K562 (cell line): ENCODE measurements at regions not wholly inside any gene's neighbourhood (a gene's known extent, or its start where the extent isn't known, plus 50 kb on each side); places are given as distances from the start of the nearest gene placed in this dataset.
A peak's percentile ranks its signal among the peaks of the same experiment; 100 is the strongest.

Source experiments
- CBFA2T2 ChIP-seq: fragments of 450-650 bp; conservative IDR thresholded peaks from 2 replicates; pipeline ENCODE4 v1.6.1; 2017; ENCODE audit warnings: mild to moderate bottlenecking
- CC2D1A ChIP-seq: fragments of 450-650 bp; IDR thresholded peaks from 2 replicates; pipeline ENCODE4 v1.6.1; 2017; ENCODE audit warnings: mild to moderate bottlenecking
- CCNT2 ChIP-seq: IDR thresholded peaks from 2 replicates; pipeline ENCODE4 v1.6.1; 2011; ENCODE audit warnings: borderline replicate concordance, low read depth, mild to moderate bottlenecking, moderate library complexity, mixed read lengths, low read length; ENCODE audit not compliant: insufficient read length; ENCODE audit errors: extremely low read depth
- CXXC5 ChIP-seq: fragments of 250-450 bp; sonication (Bioruptor Pico); IDR thresholded peaks from 2 replicates; pipeline ENCODE4 v1.8.0; 2022; ENCODE audit warnings: inconsistent platforms, mild to moderate bottlenecking, moderate library complexity
- EHMT2 ChIP-seq: fragments of 450-650 bp; IDR thresholded peaks from 2 replicates; pipeline ENCODE4 v1.6.1; 2018; ENCODE audit warnings: antibody characterized with exemption
- FOSL1 ChIP-seq: fragments of 200-800 bp; sonication (Bioruptor generic); conservative IDR thresholded peaks from 2 replicates; pipeline ENCODE4 v1.6.1; 2016; ENCODE audit warnings: missing genetic modification characterization, missing compliant biosample characterization
- FOXJ2 ChIP-seq: fragments of 200-800 bp; sonication (Bioruptor generic); IDR thresholded peaks from 2 replicates; pipeline ENCODE4 v1.6.1; 2016; ENCODE audit warnings: missing genetic modification characterization, missing compliant biosample characterization
- HDAC3 ChIP-seq: fragments of 450-650 bp; IDR thresholded peaks from 2 replicates; pipeline ENCODE4 v1.6.1; 2018; ENCODE audit warnings: borderline replicate concordance, mild to moderate bottlenecking, moderate library complexity; ENCODE audit not compliant: partially characterized antibody
- LEF1 ChIP-seq: fragments of 450-650 bp; IDR thresholded peaks from 2 replicates; pipeline ENCODE4 v1.6.1; 2016; ENCODE audit warnings: mild to moderate bottlenecking
- MTF1 ChIP-seq: fragments of 250-450 bp; sonication (Bioruptor Pico); IDR thresholded peaks from 2 replicates; pipeline ENCODE4 v1.9.0; 2021; ENCODE audit warnings: moderate library complexity, mild to moderate bottlenecking, inconsistent platforms, borderline replicate concordance
- NR2C1 ChIP-seq, 2 experiments: fragments of 450-650 bp; IDR thresholded peaks; 2 replicates each; pipeline ENCODE4 v1.6.1; 2017; ENCODE audit warnings: mild to moderate bottlenecking in 2 of 2, antibody characterized with exemption in 1 of 2, inconsistent platforms in 1 of 2, missing compliant biosample characterization in 1 of 2, missing genetic modification characterization in 1 of 2
- RBM25 ChIP-seq: fragments of 200-400 bp; formaldehyde crosslinking; IDR thresholded peaks from 2 replicates; pipeline ENCODE4 v1.6.1; 2018; ENCODE audit warnings: low read length, low read depth, moderate library complexity; ENCODE audit not compliant: severe bottlenecking
- SMARCA4 ChIP-seq: fragments of 450-650 bp; IDR thresholded peaks from 2 replicates; pipeline ENCODE4 v1.6.1; 2016
- SMARCE1 ChIP-seq: fragments of 450-650 bp; IDR thresholded peaks from 2 replicates; pipeline ENCODE4 v1.7.1; 2016; ENCODE audit warnings: mild to moderate bottlenecking
- SREBF1 ChIP-seq: fragments of 150-350 bp; IDR thresholded peaks from 2 replicates; pipeline ENCODE4 v1.6.1; 2014; ENCODE audit warnings: antibody characterized with exemption, low read depth, low read length, borderline replicate concordance
- TAL1 ChIP-seq: fragments of 450-650 bp; IDR thresholded peaks from 2 replicates; pipeline ENCODE4 v1.6.1; 2016; ENCODE audit warnings: mild to moderate bottlenecking
- ZBTB7A ChIP-seq: IDR thresholded peaks from 2 replicates; pipeline ENCODE4 v1.6.1; 2011; ENCODE audit warnings: low read depth, mild to moderate bottlenecking, low read length, moderate library complexity, borderline replicate concordance; ENCODE audit not compliant: control insufficient read depth
- ZFP36 ChIP-seq: fragments of 150-350 bp; IDR thresholded peaks from 2 replicates; pipeline ENCODE4 v1.6.1; 2018; ENCODE audit warnings: low read length, low read depth; ENCODE audit not compliant: partially characterized antibody
- ZFPM2 ChIP-seq: fragments of 250-450 bp; sonication (Bioruptor Pico); IDR thresholded peaks from 2 replicates; pipeline ENCODE4 v1.5.1; 2022; ENCODE audit warnings: mild to moderate bottlenecking
- ZNF311 ChIP-seq: fragments of 250-450 bp; sonication (Bioruptor Pico); IDR thresholded peaks from 2 replicates; pipeline ENCODE4 v1.4.0; 2020; ENCODE audit warnings: mild to moderate bottlenecking, moderate library complexity
- ZNF316 ChIP-seq: fragments of 450-650 bp; IDR thresholded peaks from 2 replicates; pipeline ENCODE4 v1.6.1; 2016
- ZNF644 ChIP-seq: fragments of 200-800 bp; sonication (Bioruptor generic); IDR thresholded peaks from 2 replicates; pipeline ENCODE4 v1.6.1; 2016; ENCODE audit warnings: low read depth, missing genetic modification characterization, missing compliant biosample characterization
- TF ChIP-seq, protein P1 (sequence below): sonication (generic); formaldehyde crosslinking; IDR thresholded peaks from 2 replicates; pipeline ENCODE4 v1.8.0; 2022; ENCODE audit warnings: missing genetic modification reagents, mild to moderate bottlenecking, borderline replicate concordance
- TF ChIP-seq, protein P2 (sequence below): sonication (generic); formaldehyde crosslinking; IDR thresholded peaks from 2 replicates; pipeline ENCODE4 v1.8.0; 2022; ENCODE audit warnings: mild to moderate bottlenecking, missing genetic modification reagents
- TF ChIP-seq, protein P3 (sequence below): fragments of 450-650 bp; IDR thresholded peaks from 2 replicates; pipeline ENCODE4 v1.6.1; 2016; ENCODE audit warnings: low read depth, mild to moderate bottlenecking, moderate library complexity
- TF ChIP-seq, protein P4 (sequence below): sonication (generic); IDR thresholded peaks from 2 replicates; pipeline ENCODE4 v1.6.1; 2016

DNA sequence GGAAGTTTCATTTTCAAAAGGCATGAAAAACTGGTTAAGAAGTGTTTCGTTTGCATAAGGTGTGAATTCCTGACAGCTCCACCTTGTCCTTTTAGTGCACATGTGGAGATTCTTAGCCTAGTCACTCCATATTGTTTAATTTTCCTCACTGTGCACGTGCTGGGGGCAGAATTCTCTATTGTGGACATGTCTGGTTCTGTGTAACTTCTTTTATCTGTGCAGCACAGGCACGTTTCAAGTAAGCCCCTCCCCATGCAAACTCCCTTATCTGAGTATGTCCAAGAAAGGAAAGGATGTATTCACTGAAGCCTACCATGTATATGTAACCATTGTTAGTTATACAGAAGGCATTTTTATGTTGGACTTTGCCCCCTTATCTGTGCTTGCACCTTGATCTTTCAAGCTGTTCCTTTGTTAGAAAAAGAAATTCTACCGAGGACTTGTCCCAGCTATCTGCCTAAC is 1346.3 kb downstream of the REEP3 start (continued):
- 0 out of 2 replicates have a peak, but pooled peaks have one; percentile 14 for TF ChIP-seq NR2C1 (IDR thresholded peaks at IDR 0.05)
- TF ChIP-seq NR2C1 (tag; IDR thresholded peaks at IDR 0.05) = peak; percentile 73; the same call in 1 of the 2 replicates
- no peak for TF ChIP-seq ZFP36
- TF ChIP-seq CCNT2 = peak; percentile 68
- peak; percentile 79 for TF ChIP-seq SMARCA4
- TF ChIP-seq ZNF644 (tag) = peak; percentile 56; the same call in 1 of the 2 replicates
- TF ChIP-seq, protein P1, sequence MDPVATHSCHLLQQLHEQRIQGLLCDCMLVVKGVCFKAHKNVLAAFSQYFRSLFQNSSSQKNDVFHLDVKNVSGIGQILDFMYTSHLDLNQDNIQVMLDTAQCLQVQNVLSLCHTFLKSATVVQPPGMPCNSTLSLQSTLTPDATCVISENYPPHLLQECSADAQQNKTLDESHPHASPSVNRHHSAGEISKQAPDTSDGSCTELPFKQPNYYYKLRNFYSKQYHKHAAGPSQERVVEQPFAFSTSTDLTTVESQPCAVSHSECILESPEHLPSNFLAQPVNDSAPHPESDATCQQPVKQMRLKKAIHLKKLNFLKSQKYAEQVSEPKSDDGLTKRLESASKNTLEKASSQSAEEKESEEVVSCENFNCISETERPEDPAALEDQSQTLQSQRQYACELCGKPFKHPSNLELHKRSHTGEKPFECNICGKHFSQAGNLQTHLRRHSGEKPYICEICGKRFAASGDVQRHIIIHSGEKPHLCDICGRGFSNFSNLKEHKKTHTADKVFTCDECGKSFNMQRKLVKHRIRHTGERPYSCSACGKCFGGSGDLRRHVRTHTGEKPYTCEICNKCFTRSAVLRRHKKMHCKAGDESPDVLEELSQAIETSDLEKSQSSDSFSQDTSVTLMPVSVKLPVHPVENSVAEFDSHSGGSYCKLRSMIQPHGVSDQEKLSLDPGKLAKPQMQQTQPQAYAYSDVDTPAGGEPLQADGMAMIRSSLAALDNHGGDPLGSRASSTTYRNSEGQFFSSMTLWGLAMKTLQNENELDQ = no peak
- no peak for TF ChIP-seq ZBTB7A
- TF ChIP-seq ZFPM2 (CRISPR knock-in tag) = no peak
- TF ChIP-seq CXXC5 (CRISPR knock-in tag) = 0 out of 2 replicates have a peak, but pooled peaks have one; percentile 30
- TF ChIP-seq LEF1 = peak; percentile 77
- TF ChIP-seq TAL1 = peak; percentile 95
- peak; percentile 80 for TF ChIP-seq CC2D1A
- TF ChIP-seq ZNF316 = no peak
- no peak for TF ChIP-seq SREBF1
- TF ChIP-seq, protein P2, sequence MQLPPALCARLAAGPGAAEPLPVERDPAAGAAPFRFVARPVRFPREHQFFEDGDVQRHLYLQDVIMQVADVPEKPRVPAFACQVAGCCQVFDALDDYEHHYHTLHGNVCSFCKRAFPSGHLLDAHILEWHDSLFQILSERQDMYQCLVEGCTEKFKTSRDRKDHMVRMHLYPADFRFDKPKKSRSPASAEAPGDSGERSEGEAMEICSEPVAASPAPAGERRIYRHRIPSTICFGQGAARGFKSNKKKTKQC (CRISPR knock-in tag) = no peak
- TF ChIP-seq RBM25 = no peak
- TF ChIP-seq ZNF311 (CRISPR knock-in tag) = 0 out of 2 replicates have a peak, but pooled peaks have one; percentile 27
- no peak for TF ChIP-seq MTF1
- TF ChIP-seq FOSL1 = peak; percentile 80
- peak; percentile 86 for TF ChIP-seq EHMT2
- TF ChIP-seq CBFA2T2 = peak; percentile 93
- peak; percentile 39; the same call in 1 of the 2 replicates for TF ChIP-seq FOXJ2 (tag)
- TF ChIP-seq, protein P3, sequence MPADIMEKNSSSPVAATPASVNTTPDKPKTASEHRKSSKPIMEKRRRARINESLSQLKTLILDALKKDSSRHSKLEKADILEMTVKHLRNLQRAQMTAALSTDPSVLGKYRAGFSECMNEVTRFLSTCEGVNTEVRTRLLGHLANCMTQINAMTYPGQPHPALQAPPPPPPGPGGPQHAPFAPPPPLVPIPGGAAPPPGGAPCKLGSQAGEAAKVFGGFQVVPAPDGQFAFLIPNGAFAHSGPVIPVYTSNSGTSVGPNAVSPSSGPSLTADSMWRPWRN = peak; percentile 74
- TF ChIP-seq, protein P4, sequence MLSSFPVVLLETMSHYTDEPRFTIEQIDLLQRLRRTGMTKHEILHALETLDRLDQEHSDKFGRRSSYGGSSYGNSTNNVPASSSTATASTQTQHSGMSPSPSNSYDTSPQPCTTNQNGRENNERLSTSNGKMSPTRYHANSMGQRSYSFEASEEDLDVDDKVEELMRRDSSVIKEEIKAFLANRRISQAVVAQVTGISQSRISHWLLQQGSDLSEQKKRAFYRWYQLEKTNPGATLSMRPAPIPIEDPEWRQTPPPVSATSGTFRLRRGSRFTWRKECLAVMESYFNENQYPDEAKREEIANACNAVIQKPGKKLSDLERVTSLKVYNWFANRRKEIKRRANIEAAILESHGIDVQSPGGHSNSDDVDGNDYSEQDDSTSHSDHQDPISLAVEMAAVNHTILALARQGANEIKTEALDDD = peak; percentile 71
- peak; percentile 81; the same call in 1 of the 2 replicates for TF ChIP-seq SMARCE1
- TF ChIP-seq HDAC3 = peak; percentile 44
